ENCODE measurements at regions not wholly inside any gene's neighbourhood (a gene's known extent, or its start where the extent isn't known, plus 50 kb on each side); places are given as distances from the start of the nearest gene placed in this dataset.
A peak's percentile ranks its signal among the peaks of the same experiment; 100 is the strongest.
"Not testable (repeated sequence)": the region's sequence is repeated elsewhere in the genome, so short reads cannot be mapped to it uniquely, and the experiment has no call there.

- DNase-seq = no peak
Observed at GRCh38 chr9:93900971-93901861, 53.9 kb downstream of the BARX1 start.

- no peak for DNase-seq
Observed at GRCh38 chr9:93900436-93900819, 54.7 kb downstream of the BARX1 start.

GRCh38 chr9:93899609-93900435, 55.3 kb downstream of the BARX1 start:
- DNase-seq = no peak

GRCh38 chr9:93898502-93899426, 56.4 kb downstream of the BARX1 start:
- DNase-seq = no peak

- no peak for DNase-seq
Observed at GRCh38 chr9:93898026-93898425, 57.1 kb downstream of the BARX1 start.

GRCh38 chr9:93897075-93897970, 57.8 kb downstream of the BARX1 start:
- no peak for DNase-seq

- DNase-seq = no peak
Observed at GRCh38 chr9:93896496-93897033, 58.6 kb downstream of the BARX1 start.

GRCh38 chr9:93896093-93896492, 59.1 kb downstream of the BARX1 start:
- no peak for DNase-seq

- DNase-seq = no peak
Observed at GRCh38 chr9:93895535-93895934, 59.6 kb downstream of the BARX1 start.

GRCh38 chr9:93894691-93895079, 60.5 kb downstream of the BARX1 start:
- DNase-seq = no peak

- DNase-seq = peak; percentile 63
Observed at GRCh38 chr9:93893899-93894690, 61.1 kb downstream of the BARX1 start.

GRCh38 chr9:93893194-93893593, 62.0 kb downstream of the BARX1 start:
- DNase-seq = no peak

GRCh38 chr9:93892748-93893147, 62.4 kb downstream of the BARX1 start:
- no peak for DNase-seq

GRCh38 chr9:93891549-93892310, 63.4 kb downstream of the BARX1 start:
- DNase-seq = no peak

- no peak for DNase-seq
Observed at GRCh38 chr9:93891050-93891449, 64.1 kb downstream of the BARX1 start.

GRCh38 chr9:93890436-93890935, 64.7 kb downstream of the BARX1 start:
- no peak for DNase-seq

- DNase-seq = no peak
Observed at GRCh38 chr9:93886911-93887310, 68.2 kb downstream of the BARX1 start.

GRCh38 chr9:93884808-93885207, 70.3 kb downstream of the BARX1 start:
- peak; percentile 33 for DNase-seq

- not testable (repeated sequence) for DNase-seq
Observed at GRCh38 chr9:93879662-93880407, 75.3 kb downstream of the BARX1 start.

Measured in NCI-H774 (cell line).